GM23338 (cell line): ENCODE measurements at regions not wholly inside any gene's neighbourhood (a gene's known extent, or its start where the extent isn't known, plus 50 kb on each side); places are given as distances from the start of the nearest gene placed in this dataset.

ENCODE experiments used
- ATAC-seq: fragments of 200-7000 bp; cut with Tn5 transposase; 3 replicates; pipeline ENCODE4 v1.9.1; 2020
- DNase-seq: peaks from one replicate; pipeline ENCODE4 v3.0.0-alpha.2; 2015; ENCODE audit warnings: low spot score
- H2AFZ ChIP-seq: fragments of 200-600 bp; sonication (generic); 2 replicates; pipeline ENCODE4 v1.8.0; 2016; ENCODE audit warnings: antibody characterized with exemption, mild to moderate bottlenecking, moderate library complexity
- H3F3A ChIP-seq: fragments of 200-600 bp; sonication (generic); replicated peaks from 2 replicates; pipeline ENCODE4 v1.8.0; 2017; ENCODE audit warnings: antibody characterized with exemption, mixed run types, low read depth
- H3K27ac ChIP-seq: fragments of 200-600 bp; sonication (generic); 2 replicates; pipeline ENCODE4 v1.6.1; 2016; ENCODE audit warnings: low read depth
- H3K27me3 ChIP-seq: fragments of 200-600 bp; sonication (generic); 2 replicates; pipeline ENCODE4 v1.8.0; 2016; ENCODE audit warnings: mild to moderate bottlenecking, mixed run types, moderate library complexity; ENCODE audit not compliant: insufficient read depth
- H3K36me3 ChIP-seq: fragments of 200-600 bp; sonication (generic); 2 replicates; pipeline ENCODE4 v1.8.0; 2016; ENCODE audit warnings: mild to moderate bottlenecking; ENCODE audit not compliant: insufficient read depth
- H3K4me1 ChIP-seq: fragments of 200-600 bp; sonication (generic); 2 replicates; pipeline ENCODE4 v1.8.0; 2016; ENCODE audit warnings: mild to moderate bottlenecking, moderate library complexity; ENCODE audit not compliant: insufficient read depth
- H3K4me2 ChIP-seq: fragments of 200-600 bp; sonication (generic); 2 replicates; pipeline ENCODE4 v1.7.1; 2017; ENCODE audit warnings: mixed run types
- H3K4me3 ChIP-seq: fragments of 200-600 bp; sonication (generic); 2 replicates; pipeline ENCODE4 v1.6.1; 2016; ENCODE audit warnings: mixed run types
- H3K79me2 ChIP-seq: fragments of 200-600 bp; sonication (generic); replicated peaks from 2 replicates; pipeline ENCODE4 v1.8.0; 2017; ENCODE audit warnings: mild to moderate bottlenecking; ENCODE audit not compliant: insufficient read depth
- H3K9me2 ChIP-seq: fragments of 200-600 bp; sonication (generic); 2 replicates; pipeline ENCODE4 v1.8.0; 2017; ENCODE audit not compliant: insufficient read depth
- H4K20me1 ChIP-seq: fragments of 200-600 bp; sonication (generic); replicated peaks from 2 replicates; pipeline ENCODE4 v1.8.0; 2017; ENCODE audit warnings: mild to moderate bottlenecking; ENCODE audit not compliant: insufficient read depth
- H3K27ac Mint-ChIP-seq: 2 replicates; pipeline ENCODE4 v1.8.0; 2020; ENCODE audit warnings: inconsistent platforms, mild to moderate bottlenecking, moderate library complexity, mixed read lengths
- H3K27me3 Mint-ChIP-seq: 3 replicates; pipeline ENCODE4 v1.8.0; 2022; ENCODE audit warnings: low read depth, mild to moderate bottlenecking, moderate library complexity, mixed read lengths, inconsistent platforms; ENCODE audit not compliant: insufficient read depth, poor library complexity
- H3K36me3 Mint-ChIP-seq: 3 replicates; pipeline ENCODE4 v1.8.0; 2021; ENCODE audit warnings: low read depth, mild to moderate bottlenecking, inconsistent platforms, moderate library complexity, mixed read lengths
- H3K4me1 Mint-ChIP-seq: 3 replicates; pipeline ENCODE4 v1.8.0; 2020; ENCODE audit warnings: mild to moderate bottlenecking, inconsistent platforms, mixed read lengths
- H3K4me3 Mint-ChIP-seq: 3 replicates; pipeline ENCODE4 v1.8.0; 2021; ENCODE audit warnings: moderate library complexity, mild to moderate bottlenecking, inconsistent platforms, mixed read lengths
- H3K9me3 Mint-ChIP-seq: 3 replicates; pipeline ENCODE4 v1.8.0; 2020; ENCODE audit warnings: moderate library complexity, mild to moderate bottlenecking, inconsistent platforms, mixed read lengths
- EZH2 ChIP-seq: fragments of 200-600 bp; sonication (generic); IDR thresholded peaks from one replicate; pipeline ENCODE4 v1.8.0; 2017; ENCODE audit warnings: antibody characterized with exemption, mild to moderate bottlenecking, low read depth; ENCODE audit not compliant: unreplicated experiment
- JUNB ChIP-seq: IDR thresholded peaks from one replicate; pipeline ENCODE4 v1.6.1; 2016; ENCODE audit warnings: antibody characterized with exemption; ENCODE audit not compliant: unreplicated experiment
- TF ChIP-seq, protein P1 (sequence below): fragments of 250-450 bp; sonication (Bioruptor Pico); IDR thresholded peaks from 2 replicates; pipeline ENCODE4 v1.5.0; 2020; ENCODE audit warnings: mild to moderate bottlenecking, moderate library complexity
- TF ChIP-seq, protein P2 (sequence below): IDR thresholded peaks from 2 replicates; pipeline ENCODE4 v1.6.1; 2016; ENCODE audit warnings: antibody characterized with exemption
- TF ChIP-seq, protein P3 (sequence below), 2 experiments: fragments of 200-600 bp in 1 of 2; sonication (generic) in 1 of 2; conservative IDR thresholded peaks; 2 replicates each; pipeline versions ENCODE4 v1.5.1 to v1.6.1; 2016 to 2017; ENCODE audit warnings: antibody characterized with exemption in 2 of 2, low read depth in 2 of 2, mild to moderate bottlenecking in 2 of 2, moderate library complexity in 1 of 2

DNA sequence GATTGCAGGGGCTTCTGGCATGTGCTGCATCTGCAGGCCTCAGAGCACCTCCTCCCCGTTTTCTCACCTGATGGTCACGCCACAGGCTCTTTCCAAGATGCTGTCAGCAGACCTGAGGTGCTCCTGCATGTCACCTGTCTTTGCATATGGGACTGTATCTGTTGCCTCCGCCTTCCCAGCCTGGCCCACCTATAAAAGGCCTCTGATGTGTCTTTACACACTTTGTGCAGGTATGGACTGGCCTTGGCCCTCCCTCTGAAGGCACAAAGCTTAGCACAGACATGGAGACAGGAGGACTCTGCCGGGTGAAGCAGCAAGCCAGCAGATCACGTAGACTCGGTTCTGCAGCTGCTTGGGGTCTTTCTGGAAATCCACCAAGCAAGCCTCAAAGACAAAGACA is 220.9 kb upstream of the PPP2R2D start (continued):
- TF ChIP-seq, protein P1, sequence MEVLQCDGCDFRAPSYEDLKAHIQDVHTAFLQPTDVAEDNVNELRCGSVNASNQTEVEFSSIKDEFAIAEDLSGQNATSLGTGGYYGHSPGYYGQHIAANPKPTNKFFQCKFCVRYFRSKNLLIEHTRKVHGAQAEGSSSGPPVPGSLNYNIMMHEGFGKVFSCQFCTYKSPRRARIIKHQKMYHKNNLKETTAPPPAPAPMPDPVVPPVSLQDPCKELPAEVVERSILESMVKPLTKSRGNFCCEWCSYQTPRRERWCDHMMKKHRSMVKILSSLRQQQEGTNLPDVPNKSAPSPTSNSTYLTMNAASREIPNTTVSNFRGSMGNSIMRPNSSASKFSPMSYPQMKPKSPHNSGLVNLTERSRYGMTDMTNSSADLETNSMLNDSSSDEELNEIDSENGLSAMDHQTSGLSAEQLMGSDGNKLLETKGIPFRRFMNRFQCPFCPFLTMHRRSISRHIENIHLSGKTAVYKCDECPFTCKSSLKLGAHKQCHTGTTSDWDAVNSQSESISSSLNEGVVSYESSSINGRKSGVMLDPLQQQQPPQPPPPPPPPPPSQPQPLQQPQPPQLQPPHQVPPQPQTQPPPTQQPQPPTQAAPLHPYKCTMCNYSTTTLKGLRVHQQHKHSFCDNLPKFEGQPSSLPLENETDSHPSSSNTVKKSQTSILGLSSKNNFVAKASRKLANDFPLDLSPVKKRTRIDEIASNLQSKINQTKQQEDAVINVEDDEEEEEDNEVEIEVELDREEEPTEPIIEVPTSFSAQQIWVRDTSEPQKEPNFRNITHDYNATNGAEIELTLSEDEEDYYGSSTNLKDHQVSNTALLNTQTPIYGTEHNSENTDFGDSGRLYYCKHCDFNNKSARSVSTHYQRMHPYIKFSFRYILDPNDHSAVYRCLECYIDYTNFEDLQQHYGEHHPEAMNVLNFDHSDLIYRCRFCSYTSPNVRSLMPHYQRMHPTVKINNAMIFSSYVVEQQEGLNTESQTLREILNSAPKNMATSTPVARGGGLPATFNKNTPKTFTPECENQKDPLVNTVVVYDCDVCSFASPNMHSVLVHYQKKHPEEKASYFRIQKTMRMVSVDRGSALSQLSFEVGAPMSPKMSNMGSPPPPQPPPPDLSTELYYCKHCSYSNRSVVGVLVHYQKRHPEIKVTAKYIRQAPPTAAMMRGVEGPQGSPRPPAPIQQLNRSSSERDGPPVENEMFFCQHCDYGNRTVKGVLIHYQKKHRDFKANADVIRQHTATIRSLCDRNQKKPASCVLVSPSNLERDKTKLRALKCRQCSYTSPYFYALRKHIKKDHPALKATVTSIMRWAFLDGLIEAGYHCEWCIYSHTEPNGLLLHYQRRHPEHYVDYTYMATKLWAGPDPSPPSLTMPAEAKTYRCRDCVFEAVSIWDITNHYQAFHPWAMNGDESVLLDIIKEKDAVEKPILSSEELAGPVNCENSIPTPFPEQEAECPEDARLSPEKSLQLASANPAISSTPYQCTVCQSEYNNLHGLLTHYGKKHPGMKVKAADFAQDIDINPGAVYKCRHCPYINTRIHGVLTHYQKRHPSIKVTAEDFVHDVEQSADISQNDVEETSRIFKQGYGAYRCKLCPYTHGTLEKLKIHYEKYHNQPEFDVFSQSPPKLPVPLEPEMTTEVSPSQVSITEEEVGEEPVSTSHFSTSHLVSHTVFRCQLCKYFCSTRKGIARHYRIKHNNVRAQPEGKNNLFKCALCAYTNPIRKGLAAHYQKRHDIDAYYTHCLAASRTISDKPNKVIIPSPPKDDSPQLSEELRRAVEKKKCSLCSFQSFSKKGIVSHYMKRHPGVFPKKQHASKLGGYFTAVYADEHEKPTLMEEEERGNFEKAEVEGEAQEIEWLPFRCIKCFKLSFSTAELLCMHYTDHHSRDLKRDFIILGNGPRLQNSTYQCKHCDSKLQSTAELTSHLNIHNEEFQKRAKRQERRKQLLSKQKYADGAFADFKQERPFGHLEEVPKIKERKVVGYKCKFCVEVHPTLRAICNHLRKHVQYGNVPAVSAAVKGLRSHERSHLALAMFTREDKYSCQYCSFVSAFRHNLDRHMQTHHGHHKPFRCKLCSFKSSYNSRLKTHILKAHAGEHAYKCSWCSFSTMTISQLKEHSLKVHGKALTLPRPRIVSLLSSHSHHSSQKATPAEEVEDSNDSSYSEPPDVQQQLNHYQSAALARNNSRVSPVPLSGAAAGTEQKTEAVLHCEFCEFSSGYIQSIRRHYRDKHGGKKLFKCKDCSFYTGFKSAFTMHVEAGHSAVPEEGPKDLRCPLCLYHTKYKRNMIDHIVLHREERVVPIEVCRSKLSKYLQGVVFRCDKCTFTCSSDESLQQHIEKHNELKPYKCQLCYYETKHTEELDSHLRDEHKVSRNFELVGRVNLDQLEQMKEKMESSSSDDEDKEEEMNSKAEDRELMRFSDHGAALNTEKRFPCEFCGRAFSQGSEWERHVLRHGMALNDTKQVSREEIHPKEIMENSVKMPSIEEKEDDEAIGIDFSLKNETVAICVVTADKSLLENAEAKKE (CRISPR knock-in tag) = no peak
- TF ChIP-seq EZH2 (no peak), JUNB (no peak)
- TF ChIP-seq, protein P2, sequence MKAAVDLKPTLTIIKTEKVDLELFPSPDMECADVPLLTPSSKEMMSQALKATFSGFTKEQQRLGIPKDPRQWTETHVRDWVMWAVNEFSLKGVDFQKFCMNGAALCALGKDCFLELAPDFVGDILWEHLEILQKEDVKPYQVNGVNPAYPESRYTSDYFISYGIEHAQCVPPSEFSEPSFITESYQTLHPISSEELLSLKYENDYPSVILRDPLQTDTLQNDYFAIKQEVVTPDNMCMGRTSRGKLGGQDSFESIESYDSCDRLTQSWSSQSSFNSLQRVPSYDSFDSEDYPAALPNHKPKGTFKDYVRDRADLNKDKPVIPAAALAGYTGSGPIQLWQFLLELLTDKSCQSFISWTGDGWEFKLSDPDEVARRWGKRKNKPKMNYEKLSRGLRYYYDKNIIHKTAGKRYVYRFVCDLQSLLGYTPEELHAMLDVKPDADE = no peak

DNA sequence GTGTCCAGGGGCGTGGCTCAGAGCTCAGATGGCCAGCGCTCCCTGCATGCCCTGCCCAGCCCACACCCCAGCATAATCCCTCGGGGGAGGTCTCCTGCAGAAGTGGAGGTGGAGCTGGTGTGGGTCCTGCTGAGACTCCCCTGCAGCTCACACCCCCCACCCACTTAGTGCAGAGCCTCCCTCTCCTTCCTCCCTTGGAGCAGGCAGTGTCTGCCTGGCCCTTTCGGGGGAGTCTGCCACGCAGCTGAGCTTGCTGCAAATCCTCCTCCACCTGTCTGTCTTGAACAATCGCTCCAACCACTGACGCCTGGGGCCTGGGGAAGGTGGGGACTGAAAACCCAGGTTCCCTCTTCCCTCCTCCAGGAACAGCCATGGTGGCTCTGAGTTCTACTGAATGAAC is 219.7 kb upstream of the PPP2R2D start:
- Mint-ChIP-seq H3K36me3 (no peaks in the 10 kb centered on the region; the same call in 2 of the 3 replicates), H3K27me3 (peaks cover 26% of the 10 kb centered on the region), H3K9me3 (no peaks in the 10 kb centered on the region; the same call in 1 of the 3 replicates), H3K4me1 (peaks cover 15% of the 10 kb centered on the region), H3K27ac (peak overlapping the region; percentile 79), H3K4me3 (no peak overlapping the region)
- Histone ChIP-seq H3K4me1 (peaks cover 14% of the 10 kb centered on the region), H4K20me1 (no peaks in the 10 kb centered on the region), H3F3A (0 out of 2 replicates have a peak, but pooled peaks cover 5% of the 10 kb centered on the region), H3K9me2 (peaks cover 4% of the 10 kb centered on the region; the same call in 1 of the 2 replicates), H3K79me2 (no peaks in the 10 kb centered on the region), H3K4me2 (no peak overlapping the region), H2AFZ (no peak overlapping the region), H3K27me3 (no peaks in the 10 kb centered on the region), H3K4me3 (no peak overlapping the region), H3K27ac (no peak overlapping the region), H3K36me3 (no peaks in the 10 kb centered on the region)
- ATAC-seq (no peak), DNase-seq (no peak)
- TF ChIP-seq, protein P3, sequence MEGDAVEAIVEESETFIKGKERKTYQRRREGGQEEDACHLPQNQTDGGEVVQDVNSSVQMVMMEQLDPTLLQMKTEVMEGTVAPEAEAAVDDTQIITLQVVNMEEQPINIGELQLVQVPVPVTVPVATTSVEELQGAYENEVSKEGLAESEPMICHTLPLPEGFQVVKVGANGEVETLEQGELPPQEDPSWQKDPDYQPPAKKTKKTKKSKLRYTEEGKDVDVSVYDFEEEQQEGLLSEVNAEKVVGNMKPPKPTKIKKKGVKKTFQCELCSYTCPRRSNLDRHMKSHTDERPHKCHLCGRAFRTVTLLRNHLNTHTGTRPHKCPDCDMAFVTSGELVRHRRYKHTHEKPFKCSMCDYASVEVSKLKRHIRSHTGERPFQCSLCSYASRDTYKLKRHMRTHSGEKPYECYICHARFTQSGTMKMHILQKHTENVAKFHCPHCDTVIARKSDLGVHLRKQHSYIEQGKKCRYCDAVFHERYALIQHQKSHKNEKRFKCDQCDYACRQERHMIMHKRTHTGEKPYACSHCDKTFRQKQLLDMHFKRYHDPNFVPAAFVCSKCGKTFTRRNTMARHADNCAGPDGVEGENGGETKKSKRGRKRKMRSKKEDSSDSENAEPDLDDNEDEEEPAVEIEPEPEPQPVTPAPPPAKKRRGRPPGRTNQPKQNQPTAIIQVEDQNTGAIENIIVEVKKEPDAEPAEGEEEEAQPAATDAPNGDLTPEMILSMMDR (conservative IDR thresholded peaks at IDR 0.05; ENCODE audit: low read depth in 2 of 2) = no peak
- TF ChIP-seq, protein P1 (CRISPR knock-in tag) = no peak
